ENCODE measurements at regions not wholly inside any gene's neighbourhood (a gene's known extent, or its start where the extent isn't known, plus 50 kb on each side); places are given as distances from the start of the nearest gene placed in this dataset.

- Histone ChIP-seq H3K36me3 (no peaks in the 10 kb centered on the region), H3K9me3 (no peaks in the 10 kb centered on the region), H3K4me3 (no peak overlapping the region), H3K27me3 (no peaks in the 10 kb centered on the region), H3K4me1 (no peaks in the 10 kb centered on the region), H3K27ac (no peak overlapping the region)
- ATAC-seq = no peak
- WGBS, 2 donors (ENCODE audit: low coverage in 1 of 2) = 72 to 79% methylated on average over 7 of the region's 7 CpGs
- no peak for TF ChIP-seq POLR2A (IDR thresholded peaks at IDR 0.05)
- TF ChIP-seq EP300 (IDR thresholded peaks at IDR 0.05) = no peak
- no peak for TF ChIP-seq CTCF (IDR thresholded peaks at IDR 0.05)
- TF ChIP-seq POLR2AphosphoS5 (IDR thresholded peaks at IDR 0.05) = no peak
Observed at GRCh38 chr13:80962173-80962572, 621.2 kb upstream of the SPRY2 start.

GRCh38 chr13:80957019-80957655 is 616.2 kb upstream of the SPRY2 start:
- H3K36me3 ChIP-seq = no peaks in the 10 kb centered on the region
- no peaks in the 10 kb centered on the region for H3K4me1 ChIP-seq
- H3K4me3 ChIP-seq = no peak overlapping the region
- no peaks in the 10 kb centered on the region for H3K27me3 ChIP-seq
- H3K27ac ChIP-seq = no peak overlapping the region
- no peak for ATAC-seq
- H3K9me3 ChIP-seq = no peaks in the 10 kb centered on the region
- 40 to 50% methylated on average over 3 of the region's 3 CpGs for WGBS, 2 donors (ENCODE audit: low coverage in 1 of 2)
- TF ChIP-seq POLR2A (IDR thresholded peaks at IDR 0.05) (no peak), CTCF (IDR thresholded peaks at IDR 0.05) (no peak), EP300 (IDR thresholded peaks at IDR 0.05) (no peak), POLR2AphosphoS5 (IDR thresholded peaks at IDR 0.05) (no peak)

- H3K4me3 ChIP-seq = no peak overlapping the region
- no peak for ATAC-seq
Observed at GRCh38 chr13:80955501-80955900, 614.6 kb upstream of the SPRY2 start.

GRCh38 chr13:80952158-80952557 is 611.2 kb upstream of the SPRY2 start:
- Histone ChIP-seq H3K9me3 (no peaks in the 10 kb centered on the region), H3K27me3 (no peaks in the 10 kb centered on the region), H3K36me3 (no peaks in the 10 kb centered on the region), H3K27ac (no peak overlapping the region), H3K4me1 (no peaks in the 10 kb centered on the region), H3K4me3 (no peak overlapping the region)
- WGBS, 2 donors (ENCODE audit: low coverage in 1 of 2) = 29 to 82% methylated on average over 1 to 2 of the region's 2 CpGs
- no peak for ATAC-seq
- TF ChIP-seq CTCF (IDR thresholded peaks at IDR 0.05) (no peak), POLR2AphosphoS5 (IDR thresholded peaks at IDR 0.05) (no peak)

More at GRCh38 chr13:80955501-80955900, 614.6 kb upstream of the SPRY2 start:
- Histone ChIP-seq H3K9me3 (no peaks in the 10 kb centered on the region), H3K27ac (no peak overlapping the region), H3K4me1 (no peaks in the 10 kb centered on the region), H3K36me3 (no peaks in the 10 kb centered on the region), H3K27me3 (no peaks in the 10 kb centered on the region)
- TF ChIP-seq POLR2A (IDR thresholded peaks at IDR 0.05) = no peak
- TF ChIP-seq POLR2AphosphoS5 (IDR thresholded peaks at IDR 0.05) = no peak
- TF ChIP-seq EP300 (IDR thresholded peaks at IDR 0.05) = no peak
- no peak for TF ChIP-seq CTCF (IDR thresholded peaks at IDR 0.05)

- TF ChIP-seq EP300 (IDR thresholded peaks at IDR 0.05) = no peak
- no peak for TF ChIP-seq CTCF (IDR thresholded peaks at IDR 0.05)
- no peak for TF ChIP-seq POLR2A (IDR thresholded peaks at IDR 0.05)
- TF ChIP-seq POLR2AphosphoS5 (IDR thresholded peaks at IDR 0.05) = no peak
- Histone ChIP-seq H3K27ac (no peak overlapping the region), H3K36me3 (no peaks in the 10 kb centered on the region), H3K27me3 (no peaks in the 10 kb centered on the region), H3K9me3 (no peaks in the 10 kb centered on the region), H3K4me1 (no peaks in the 10 kb centered on the region), H3K4me3 (no peak overlapping the region)
- ATAC-seq = no peak
- 68 to 82% methylated on average over 4 of the region's 4 CpGs for WGBS, 2 donors (ENCODE audit: low coverage in 1 of 2)
Observed at GRCh38 chr13:80946008-80946802, 605.3 kb upstream of the SPRY2 start.

Measured in gastroesophageal sphincter (tissue), 4 donors.